CD4-positive, CD25-positive, alpha-beta regulatory T cell (primary cell): ENCODE measurements at regions not wholly inside any gene's neighbourhood (a gene's known extent, or its start where the extent isn't known, plus 50 kb on each side); places are given as distances from the start of the nearest gene placed in this dataset.

Source experiments
- ATAC-seq, 2 donors: fragments of 150-1000 bp; cut with Tn5 transposase; one replicate each; pipeline ENCODE4 v1.10.0; 2021; ENCODE audit warnings: low read depth in 2 of 2, moderate number of reproducible peaks in 2 of 2, moderate library complexity in 1 of 2
- DNase-seq, 3 donors: peaks; one replicate each; pipeline versions ENCODE4 v3.0.0 to v3.0.0-alpha.2; 2012 to 2022; ENCODE audit warnings: mixed read lengths in 1 of 3
- H3K27ac ChIP-seq: one replicate; pipeline ENCODE4 v1.7.0; 2013; ENCODE audit warnings: mild to moderate bottlenecking, low read length; ENCODE audit not compliant: insufficient read depth, poor library complexity, severe bottlenecking
- H3K27me3 ChIP-seq: one replicate; pipeline ENCODE4 v1.7.0; 2013; ENCODE audit warnings: low read length; ENCODE audit not compliant: control insufficient read depth, insufficient read depth
- H3K36me3 ChIP-seq: one replicate; pipeline ENCODE4 v1.7.0; 2013; ENCODE audit warnings: mild to moderate bottlenecking, low read length, moderate library complexity; ENCODE audit not compliant: control insufficient read depth, insufficient read depth
- H3K4me1 ChIP-seq: 2 replicates; pipeline ENCODE4 v1.7.0; 2013; ENCODE audit warnings: mild to moderate bottlenecking, low read length; ENCODE audit not compliant: insufficient read depth, control insufficient read depth, poor library complexity, severe bottlenecking
- H3K4me3 ChIP-seq: one replicate; pipeline ENCODE4 v1.7.0; 2013; ENCODE audit warnings: low read depth, mild to moderate bottlenecking, low read length, moderate library complexity
- H3K9me3 ChIP-seq, 2 experiments: 1 replicate in 1 of 2; 2 replicates in 1 of 2; pipeline ENCODE4 v1.7.0; 2013; ENCODE audit warnings: low read length in 2 of 2, mild to moderate bottlenecking in 1 of 2, moderate library complexity in 1 of 2; ENCODE audit not compliant: control insufficient read depth in 2 of 2
- H3K27ac Mint-ChIP-seq, 3 donors: one replicate each; pipeline ENCODE4 v1.8.0; 2020 to 2022; ENCODE audit warnings: mild to moderate bottlenecking in 3 of 3, mixed read lengths in 3 of 3, moderate library complexity in 2 of 3
- H3K27me3 Mint-ChIP-seq: one replicate; pipeline ENCODE4 v1.8.0; 2022; ENCODE audit warnings: mild to moderate bottlenecking, mixed read lengths
- H3K36me3 Mint-ChIP-seq: one replicate; pipeline ENCODE4 v1.8.0; 2020; ENCODE audit warnings: mixed read lengths
- H3K4me1 Mint-ChIP-seq, 4 donors: one replicate each; pipeline ENCODE4 v1.8.0; 2020 to 2022; ENCODE audit warnings: mixed read lengths in 4 of 4, mild to moderate bottlenecking in 1 of 4
- H3K4me3 Mint-ChIP-seq, 4 donors: one replicate each; pipeline ENCODE4 v1.8.0; 2020 to 2022; ENCODE audit warnings: mild to moderate bottlenecking in 4 of 4, mixed read lengths in 4 of 4, moderate library complexity in 3 of 4
- H3K9me3 Mint-ChIP-seq, 7 donors: one replicate each; pipeline ENCODE4 v1.8.0; 2020 to 2022; ENCODE audit warnings: mixed read lengths in 7 of 7, mild to moderate bottlenecking in 3 of 7, moderate library complexity in 2 of 7

- no peaks in the 10 kb centered on the region for H3K36me3 Mint-ChIP-seq
- Histone ChIP-seq H3K4me1 (no peaks in the 10 kb centered on the region), H3K36me3 (no peaks in the 10 kb centered on the region), H3K4me3 (no peak overlapping the region), H3K27ac (no peak overlapping the region), H3K9me3 (no peaks in the 10 kb centered on the region), H3K27me3 (no peaks in the 10 kb centered on the region)
- no peak overlapping the region for H3K27ac Mint-ChIP-seq
- DNase-seq (no peak), ATAC-seq (no peak)
- no peaks in the 10 kb centered on the region for H3K4me1 Mint-ChIP-seq
- peaks cover 0 to 4% (median 1%) of the 10 kb centered on the region in 7 donors for H3K9me3 Mint-ChIP-seq
- H3K27me3 Mint-ChIP-seq = no peaks in the 10 kb centered on the region
- no peak overlapping the region for H3K4me3 Mint-ChIP-seq
Observed at GRCh38 chr11:79515781-79516180, 75.0 kb upstream of the TENM4 start.

- no peak for DNase-seq
- Histone ChIP-seq H3K9me3 (no peaks in the 10 kb centered on the region), H3K4me3 (no peak overlapping the region), H3K27ac (no peak overlapping the region), H3K4me1 (no peaks in the 10 kb centered on the region), H3K36me3 (no peaks in the 10 kb centered on the region), H3K27me3 (no peaks in the 10 kb centered on the region)
- Mint-ChIP-seq H3K27me3 (no peaks in the 10 kb centered on the region), H3K4me3 (no peak overlapping the region), H3K4me1 (no peaks in the 10 kb centered on the region), H3K27ac (no peak overlapping the region), H3K36me3 (no peaks in the 10 kb centered on the region), H3K9me3 (peaks cover 0 to 4% (median 0%) of the 10 kb centered on the region in 7 donors)
- no peak for ATAC-seq
Observed at GRCh38 chr11:79514695-79515094, 73.9 kb upstream of the TENM4 start.

- no peaks in the 10 kb centered on the region for H3K36me3 Mint-ChIP-seq
- ATAC-seq = no peak
- H3K4me3 Mint-ChIP-seq = no peak overlapping the region
- no peak overlapping the region for H3K27ac Mint-ChIP-seq
- H3K27me3 Mint-ChIP-seq = no peaks in the 10 kb centered on the region
- H3K4me1 Mint-ChIP-seq = no peaks in the 10 kb centered on the region
- Histone ChIP-seq H3K27ac (no peak overlapping the region), H3K27me3 (no peaks in the 10 kb centered on the region), H3K4me3 (no peak overlapping the region), H3K36me3 (no peaks in the 10 kb centered on the region), H3K9me3 (no peaks in the 10 kb centered on the region), H3K4me1 (no peaks in the 10 kb centered on the region)
- peaks cover 0 to 4% (median 0%) of the 10 kb centered on the region in 7 donors for H3K9me3 Mint-ChIP-seq
- DNase-seq = no peak
Observed at GRCh38 chr11:79514290-79514689, 73.5 kb upstream of the TENM4 start.

- H3K27ac ChIP-seq = no peak overlapping the region
- H3K4me3 ChIP-seq = no peak overlapping the region
- H3K27me3 Mint-ChIP-seq = no peaks in the 10 kb centered on the region
- H3K27me3 ChIP-seq = no peaks in the 10 kb centered on the region
- H3K36me3 Mint-ChIP-seq = no peaks in the 10 kb centered on the region
- no peak for ATAC-seq
- no peaks in the 10 kb centered on the region for H3K4me1 Mint-ChIP-seq
- H3K4me1 ChIP-seq = no peaks in the 10 kb centered on the region
- no peak overlapping the region for H3K4me3 Mint-ChIP-seq
- no peaks in the 10 kb centered on the region for H3K36me3 ChIP-seq
- no peak for DNase-seq
- no peak overlapping the region for H3K27ac Mint-ChIP-seq
- H3K9me3 Mint-ChIP-seq = peaks cover 0 to 4% (median 0%) of the 10 kb centered on the region in 7 donors
- H3K9me3 ChIP-seq = no peaks in the 10 kb centered on the region
Observed at GRCh38 chr11:79512706-79513469, 72.1 kb upstream of the TENM4 start.

- Histone ChIP-seq H3K4me3 (no peak overlapping the region), H3K27ac (no peak overlapping the region), H3K36me3 (no peaks in the 10 kb centered on the region), H3K27me3 (no peaks in the 10 kb centered on the region), H3K4me1 (no peaks in the 10 kb centered on the region), H3K9me3 (no peaks in the 10 kb centered on the region)
- Mint-ChIP-seq H3K27ac (no peak overlapping the region), H3K4me3 (no peak overlapping the region), H3K4me1 (no peaks in the 10 kb centered on the region), H3K36me3 (no peaks in the 10 kb centered on the region), H3K9me3 (peaks cover 0 to 3% (median 0%) of the 10 kb centered on the region in 7 donors), H3K27me3 (no peaks in the 10 kb centered on the region)
- no peak for DNase-seq
- ATAC-seq = no peak
Observed at GRCh38 chr11:79510960-79511359, 70.1 kb upstream of the TENM4 start.

- H3K27ac ChIP-seq = no peak overlapping the region
- H3K27ac Mint-ChIP-seq = no peak overlapping the region
- no peaks in the 10 kb centered on the region for H3K4me1 Mint-ChIP-seq
- DNase-seq (no peak), ATAC-seq (no peak)
- H3K27me3 Mint-ChIP-seq = no peaks in the 10 kb centered on the region
- no peaks in the 10 kb centered on the region for H3K9me3 ChIP-seq
- H3K4me3 ChIP-seq = no peak overlapping the region
- no peaks in the 10 kb centered on the region for H3K4me1 ChIP-seq
- peaks cover 0 to 4% (median 2%) of the 10 kb centered on the region in 7 donors for H3K9me3 Mint-ChIP-seq
- H3K27me3 ChIP-seq = no peaks in the 10 kb centered on the region
- no peaks in the 10 kb centered on the region for H3K36me3 ChIP-seq
- no peak overlapping the region for H3K4me3 Mint-ChIP-seq
- no peaks in the 10 kb centered on the region for H3K36me3 Mint-ChIP-seq
Observed at GRCh38 chr11:79508461-79508860, 67.6 kb upstream of the TENM4 start.

- no peak for DNase-seq
- H3K27me3 ChIP-seq = no peaks in the 10 kb centered on the region
- no peaks in the 10 kb centered on the region for H3K9me3 ChIP-seq
- no peak for ATAC-seq
- Mint-ChIP-seq H3K27ac (no peak overlapping the region), H3K9me3 (peaks cover 0 to 5% (median 2%) of the 10 kb centered on the region in 7 donors), H3K27me3 (no peaks in the 10 kb centered on the region), H3K36me3 (no peaks in the 10 kb centered on the region), H3K4me3 (no peak overlapping the region), H3K4me1 (no peaks in the 10 kb centered on the region)
- no peak overlapping the region for H3K4me3 ChIP-seq
- H3K4me1 ChIP-seq = no peaks in the 10 kb centered on the region
- H3K27ac ChIP-seq = no peak overlapping the region
- no peaks in the 10 kb centered on the region for H3K36me3 ChIP-seq
Observed at GRCh38 chr11:79507706-79508105, 66.9 kb upstream of the TENM4 start.

GRCh38 chr11:79506734-79507344, 66.0 kb upstream of the TENM4 start:
- ATAC-seq (no peak), DNase-seq (no peak)
- H3K4me3 ChIP-seq = no peak overlapping the region
- H3K27me3 Mint-ChIP-seq = no peaks in the 10 kb centered on the region
- H3K27ac Mint-ChIP-seq = no peak overlapping the region
- no peak overlapping the region for H3K27ac ChIP-seq
- no peak overlapping the region for H3K4me3 Mint-ChIP-seq
- H3K27me3 ChIP-seq = no peaks in the 10 kb centered on the region
- H3K9me3 ChIP-seq = no peaks in the 10 kb centered on the region
- no peaks in the 10 kb centered on the region for H3K4me1 Mint-ChIP-seq
- no peaks in the 10 kb centered on the region for H3K36me3 ChIP-seq
- peaks cover 0 to 5% (median 2%) of the 10 kb centered on the region in 7 donors for H3K9me3 Mint-ChIP-seq
- H3K4me1 ChIP-seq = no peaks in the 10 kb centered on the region
- no peaks in the 10 kb centered on the region for H3K36me3 Mint-ChIP-seq
